ENCODE measurements at regions not wholly inside any gene's neighbourhood (a gene's known extent, or its start where the extent isn't known, plus 50 kb on each side); places are given as distances from the start of the nearest gene placed in this dataset.
"Not testable (repeated sequence)": the region's sequence is repeated elsewhere in the genome, so short reads cannot be mapped to it uniquely, and the experiment has no call there.

GRCh38 chr4:84101653-84102625, 397.2 kb downstream of the NKX6-1 start:
- not testable (repeated sequence) for DNase-seq

GRCh38 chr4:84100071-84100470, 399.0 kb downstream of the NKX6-1 start:
- no peak for DNase-seq

- no peak for DNase-seq
These were observed 399.5 kb downstream of the NKX6-1 start for GRCh38 chr4:84099599-84099998.

- DNase-seq: no peak
These were observed 407.8 kb downstream of the NKX6-1 start for GRCh38 chr4:84091266-84091665.

- no peak for DNase-seq
These were observed 409.2 kb downstream of the NKX6-1 start for GRCh38 chr4:84089652-84090437.

- DNase-seq: no peak
These were observed 413.1 kb downstream of the NKX6-1 start for GRCh38 chr4:84085986-84086385.

GRCh38 chr4:84070289-84070688, 428.8 kb downstream of the NKX6-1 start:
- peak; percentile 25 for DNase-seq

- DNase-seq: no peak
These were observed 435.5 kb downstream of the NKX6-1 start for GRCh38 chr4:84063619-84064018.

GRCh38 chr4:84058201-84058600, 440.9 kb downstream of the NKX6-1 start:
- no peak for DNase-seq

GRCh38 chr4:84051639-84052038, 447.5 kb downstream of the NKX6-1 start:
- no peak for DNase-seq

- DNase-seq: no peak
These were observed 448.0 kb downstream of the NKX6-1 start for GRCh38 chr4:84051089-84051488.

GRCh38 chr4:84050015-84050414, 449.1 kb downstream of the NKX6-1 start:
- no peak for DNase-seq

GRCh38 chr4:84046551-84046950, 452.5 kb downstream of the NKX6-1 start:
- DNase-seq: no peak

GRCh38 chr4:84041426-84041825, 457.7 kb downstream of the NKX6-1 start:
- DNase-seq: no peak

GRCh38 chr4:84035568-84035967, 463.5 kb downstream of the NKX6-1 start:
- DNase-seq: no peak

GRCh38 chr4:84032372-84032771, 466.7 kb downstream of the NKX6-1 start:
- no peak for DNase-seq

- no peak for DNase-seq
These were observed 467.7 kb downstream of the NKX6-1 start for GRCh38 chr4:84031401-84031800.

GRCh38 chr4:84028340-84028739, 470.8 kb downstream of the NKX6-1 start:
- DNase-seq: no peak

GRCh38 chr4:84024405-84024804, 474.7 kb downstream of the NKX6-1 start:
- no peak for DNase-seq

- no peak for DNase-seq
These were observed 476.5 kb downstream of the NKX6-1 start for GRCh38 chr4:84022564-84022963.

GRCh38 chr4:84019626-84020025, 479.5 kb downstream of the NKX6-1 start:
- DNase-seq: no peak

GRCh38 chr4:84003046-84003445, 467.1 kb downstream of the GPAT3 start:
- no peak for DNase-seq

GRCh38 chr4:84001876-84002569, 466.1 kb downstream of the GPAT3 start:
- DNase-seq: no peak
